MM.1S (cell line): ENCODE measurements at regions not wholly inside any gene's neighbourhood (a gene's known extent, or its start where the extent isn't known, plus 50 kb on each side); places are given as distances from the start of the nearest gene placed in this dataset.

ENCODE experiments used
- DNase-seq: peaks from one replicate; pipeline ENCODE4 v3.0.0-alpha.2; 2015
- H2AFZ ChIP-seq: fragments of 300-600 bp; sonication (generic); 2 replicates; pipeline ENCODE4 v1.6.0; 2016; ENCODE audit warnings: antibody characterized with exemption, low read length
- H3F3A ChIP-seq: fragments of 300-600 bp; sonication (generic); 2 replicates; pipeline ENCODE4 v1.6.1; 2016; ENCODE audit warnings: mild to moderate bottlenecking, antibody characterized with exemption, low read length, moderate library complexity, mixed read lengths; ENCODE audit not compliant: insufficient read depth
- H3K27ac ChIP-seq: fragments of 300-600 bp; sonication (generic); 2 replicates; pipeline ENCODE4 v1.5.1; 2016; ENCODE audit warnings: mild to moderate bottlenecking, low read length
- H3K27me3 ChIP-seq: fragments of 300-600 bp; sonication (generic); replicated peaks from 2 replicates; pipeline ENCODE4 v1.6.0; 2016; ENCODE audit warnings: low read length; ENCODE audit not compliant: insufficient read depth
- H3K36me3 ChIP-seq: fragments of 300-600 bp; sonication (generic); replicated peaks from 2 replicates; pipeline ENCODE4 v1.6.1; 2016; ENCODE audit warnings: mild to moderate bottlenecking, low read length, mixed read lengths; ENCODE audit not compliant: insufficient read depth
- H3K4me1 ChIP-seq: fragments of 300-600 bp; sonication (generic); 2 replicates; pipeline ENCODE4 v1.6.1; 2016; ENCODE audit warnings: low read length, mixed read lengths
- H3K4me2 ChIP-seq: fragments of 300-600 bp; sonication (generic); 2 replicates; pipeline ENCODE4 v1.6.0; 2016; ENCODE audit warnings: low read depth, low read length
- H3K4me3 ChIP-seq: fragments of 300-600 bp; sonication (generic); 2 replicates; pipeline ENCODE4 v1.5.1; 2016; ENCODE audit warnings: low read length, mixed read lengths
- H3K79me2 ChIP-seq: fragments of 300-600 bp; sonication (generic); 2 replicates; pipeline ENCODE4 v1.6.1; 2016; ENCODE audit warnings: mixed run types, low read length, mixed read lengths
- H3K9ac ChIP-seq: fragments of 300-600 bp; sonication (generic); 2 replicates; pipeline ENCODE4 v1.6.1; 2016; ENCODE audit warnings: low read length, mixed read lengths
- H3K9me2 ChIP-seq: fragments of 300-600 bp; sonication (generic); replicated peaks from 2 replicates; pipeline ENCODE4 v1.6.1; 2016; ENCODE audit warnings: mild to moderate bottlenecking, low read length, mixed read lengths; ENCODE audit not compliant: insufficient read depth
- H3K9me3 ChIP-seq: fragments of 300-600 bp; sonication (generic); replicated peaks from 2 replicates; pipeline ENCODE4 v1.6.1; 2016; ENCODE audit warnings: mild to moderate bottlenecking, low read length, mixed read lengths; ENCODE audit not compliant: insufficient read depth
- H4K20me1 ChIP-seq: fragments of 300-600 bp; sonication (generic); 2 replicates; pipeline ENCODE4 v1.6.1; 2016; ENCODE audit warnings: mild to moderate bottlenecking, low read length, moderate library complexity, mixed read lengths; ENCODE audit not compliant: insufficient read depth
- CTCF ChIP-seq: fragments of 300-600 bp; sonication (generic); IDR thresholded peaks from 2 replicates; pipeline ENCODE4 v1.5.1; 2016; ENCODE audit warnings: antibody characterized with exemption, low read length, mixed read lengths
- EZH2 ChIP-seq: fragments of 300-600 bp; sonication (generic); optimal IDR thresholded peaks from 2 replicates; pipeline ENCODE3; 2017; ENCODE audit warnings: low read depth, mild to moderate bottlenecking, antibody characterized with exemption, low read length, mixed read lengths
- EZH2phosphoT487 ChIP-seq: fragments of 300-600 bp; sonication (generic); IDR thresholded peaks from 2 replicates; pipeline ENCODE4 v1.6.1; 2018; ENCODE audit warnings: antibody characterized with exemption, low read length

GRCh38 chrX:124478046-124478445, 131.7 kb downstream of the SH2D1A start:
- H3K27me3 ChIP-seq: no peaks in the 10 kb centered on the region
- H3K4me3 ChIP-seq: no peak overlapping the region
- H3F3A ChIP-seq: no peaks in the 10 kb centered on the region
- no peak overlapping the region for H3K27ac ChIP-seq
- no peaks in the 10 kb centered on the region for H3K79me2 ChIP-seq
- H3K9me3 ChIP-seq: no peaks in the 10 kb centered on the region
- no peak overlapping the region for H2AFZ ChIP-seq
- H3K4me1 ChIP-seq: no peaks in the 10 kb centered on the region
- no peak for TF ChIP-seq CTCF
- no peak for TF ChIP-seq EZH2
- no peak for TF ChIP-seq EZH2phosphoT487
- H3K4me2 ChIP-seq: no peak overlapping the region
- no peaks in the 10 kb centered on the region for H3K36me3 ChIP-seq
- no peaks in the 10 kb centered on the region for H4K20me1 ChIP-seq
- no peaks in the 10 kb centered on the region for H3K9me2 ChIP-seq
- H3K9ac ChIP-seq: no peak overlapping the region
- no peak for DNase-seq

- H2AFZ ChIP-seq: no peak overlapping the region
- no peaks in the 10 kb centered on the region for H3K36me3 ChIP-seq
- TF ChIP-seq EZH2 (no peak), EZH2phosphoT487 (no peak), CTCF (no peak)
- peak; percentile 53 for DNase-seq
- no peak overlapping the region; the same call in 1 of the 2 replicates for H3K4me2 ChIP-seq
- peaks cover 8% of the 10 kb centered on the region for H3F3A ChIP-seq
- no peaks in the 10 kb centered on the region for H3K9me3 ChIP-seq
- no peaks in the 10 kb centered on the region for H3K9me2 ChIP-seq
- no peaks in the 10 kb centered on the region for H3K79me2 ChIP-seq
- H4K20me1 ChIP-seq: no peaks in the 10 kb centered on the region
- H3K27me3 ChIP-seq: peaks cover 11% of the 10 kb centered on the region; the same call in 1 of the 2 replicates
- peaks cover 8% of the 10 kb centered on the region for H3K4me1 ChIP-seq
- no peak overlapping the region for H3K27ac ChIP-seq
- no peak overlapping the region for H3K9ac ChIP-seq
- H3K4me3 ChIP-seq: no peak overlapping the region
Observed at GRCh38 chrX:124488412-124489161, 142.2 kb downstream of the SH2D1A start.

- no peak for TF ChIP-seq CTCF
- peaks cover 1% of the 10 kb centered on the region for H3K4me1 ChIP-seq
- H3K9me3 ChIP-seq: no peaks in the 10 kb centered on the region
- DNase-seq: no peak
- H2AFZ ChIP-seq: no peak overlapping the region
- peaks cover under 1% of the 10 kb centered on the region; the same call in 1 of the 2 replicates for H3F3A ChIP-seq
- H3K36me3 ChIP-seq: no peaks in the 10 kb centered on the region
- H3K79me2 ChIP-seq: no peaks in the 10 kb centered on the region
- H3K27me3 ChIP-seq: peaks cover 11% of the 10 kb centered on the region; the same call in 1 of the 2 replicates
- H3K27ac ChIP-seq: no peak overlapping the region
- H4K20me1 ChIP-seq: no peaks in the 10 kb centered on the region
- no peaks in the 10 kb centered on the region for H3K9me2 ChIP-seq
- no peak overlapping the region for H3K4me3 ChIP-seq
- H3K4me2 ChIP-seq: no peak overlapping the region
- no peak overlapping the region for H3K9ac ChIP-seq
Observed at GRCh38 chrX:124493984-124494383, 147.6 kb downstream of the SH2D1A start.
